DLD1 (cell line): ENCODE measurements at regions not wholly inside any gene's neighbourhood (a gene's known extent, or its start where the extent isn't known, plus 50 kb on each side); places are given as distances from the start of the nearest gene placed in this dataset.

Source experiments
- in situ Hi-C: cut with HindIII; loops from 2 replicates; pipeline ENCODE4 v1.10.0; 2017; ENCODE audit warnings: low sequenced_read_pairs

GRCh38 chr12:115859231-115859630 is 418.3 kb downstream of the MED13L start:
- in situ Hi-C loops = no loop called here

GRCh38 chr12:115857923-115858322 is 419.6 kb downstream of the MED13L start:
- in situ Hi-C loops = no loop called here

- in situ Hi-C loops = no loop called here
Measured at GRCh38 chr12:115857160-115857920, 420.2 kb downstream of the MED13L start.

GRCh38 chr12:115852054-115852453 is 425.4 kb downstream of the MED13L start:
- in situ Hi-C loops = no loop called here

- in situ Hi-C loops = no loop called here
Measured at GRCh38 chr12:115850957-115851356, 426.5 kb downstream of the MED13L start.

GRCh38 chr12:115849262-115849943 is 428.1 kb downstream of the MED13L start:
- in situ Hi-C loops = no loop called here

- in situ Hi-C loops = no loop called here
Measured at GRCh38 chr12:115847398-115847797, 430.1 kb downstream of the MED13L start.

GRCh38 chr12:115846516-115846915 is 431.0 kb downstream of the MED13L start:
- in situ Hi-C loops = no loop called here

- in situ Hi-C loops = no loop called here
Measured at GRCh38 chr12:115840159-115840558, 437.3 kb downstream of the MED13L start.

- in situ Hi-C loops = no loop called here
Measured at GRCh38 chr12:115838952-115839351, 438.5 kb downstream of the MED13L start.

GRCh38 chr12:115837220-115837619 is 440.3 kb downstream of the MED13L start:
- in situ Hi-C loops = no loop called here

- in situ Hi-C loops = no loop called here
Measured at GRCh38 chr12:115835445-115835844, 442.0 kb downstream of the MED13L start.

GRCh38 chr12:115833704-115834103 is 443.8 kb downstream of the MED13L start:
- in situ Hi-C loops = no loop called here

GRCh38 chr12:115830633-115831032 is 446.9 kb downstream of the MED13L start:
- in situ Hi-C loops = no loop called here

GRCh38 chr12:115830070-115830469 is 447.4 kb downstream of the MED13L start:
- in situ Hi-C loops = no loop called here

- in situ Hi-C loops = no loop called here
Measured at GRCh38 chr12:115828168-115828567, 449.3 kb downstream of the MED13L start.

GRCh38 chr12:115824936-115825602 is 452.4 kb downstream of the MED13L start:
- in situ Hi-C loops = no loop called here

GRCh38 chr12:115823635-115824034 is 453.9 kb downstream of the MED13L start:
- in situ Hi-C loops = no loop called here

GRCh38 chr12:115820656-115821055 is 456.8 kb downstream of the MED13L start:
- in situ Hi-C loops = no loop called here

GRCh38 chr12:115818973-115819372 is 458.5 kb downstream of the MED13L start:
- in situ Hi-C loops = no loop called here

- in situ Hi-C loops = no loop called here
Measured at GRCh38 chr12:115817389-115817788, 460.1 kb downstream of the MED13L start.

GRCh38 chr12:115815924-115816323 is 461.6 kb downstream of the MED13L start:
- in situ Hi-C loops = no loop called here
